SH-SY5Y (cell line): ENCODE measurements at regions not wholly inside any gene's neighbourhood (a gene's known extent, or its start where the extent isn't known, plus 50 kb on each side); places are given as distances from the start of the nearest gene placed in this dataset.

Experiments
- GATA2 ChIP-seq: IDR thresholded peaks from 2 replicates; pipeline ENCODE4 v1.6.1; 2011; ENCODE audit warnings: mild to moderate bottlenecking, low read depth, low read length
- GATA3 ChIP-seq: IDR thresholded peaks from 2 replicates; pipeline ENCODE4 v1.6.1; 2011; ENCODE audit warnings: low read depth, mild to moderate bottlenecking, low read length, moderate library complexity

GRCh38 chr2:217712431-217712830, 290.4 kb downstream of the TNS1 start:
- TF ChIP-seq GATA2 = no peak
- TF ChIP-seq GATA3 = no peak
